Caco-2 (cell line): ENCODE measurements at regions not wholly inside any gene's neighbourhood (a gene's known extent, or its start where the extent isn't known, plus 50 kb on each side); places are given as distances from the start of the nearest gene placed in this dataset.

Source experiments
- BruUV-seq: library from RNA; stranded (reverse); fragments of 400-500 nt; replicated peaks from 2 replicates; lab custom pipeline; 2021; lab: Mats Ljungman, UMichigan
- CTCF ChIA-PET: fragments of 300-600 bp; sonication (Branson Sonifier 250); formaldehyde crosslinking; loops from one replicate; lab custom pipeline; 2022; ENCODE audit warnings: antibody characterized with exemption; lab: Charles Lee
- POLR2A ChIA-PET: fragments of 300-600 bp; sonication (Branson Sonifier 250); formaldehyde crosslinking; loops from one replicate; lab custom pipeline; 2022; ENCODE audit warnings: antibody characterized with exemption; lab: Charles Lee
- DNase-seq, 2 experiments: peaks; one replicate each; pipeline versions ENCODE4 v3.0.0 to v3.0.0-alpha.2; 2020 to 2022
- H3K27me3 ChIP-seq: replicated peaks from 2 replicates; pipeline ENCODE4 v1.6.0; 2011; ENCODE audit warnings: low read length; ENCODE audit not compliant: control insufficient read depth, insufficient read depth
- H3K36me3 ChIP-seq: 2 replicates; pipeline ENCODE4 v1.5.1; 2011; ENCODE audit warnings: low read length; ENCODE audit not compliant: control insufficient read depth, insufficient read depth
- H3K4me1 ChIP-seq: fragments of 250-450 bp; sonication (Bioruptor Pico); 2 replicates; pipeline ENCODE4 v1.5.1; 2020; ENCODE audit warnings: mild to moderate bottlenecking
- H3K4me3 ChIP-seq: 2 replicates; pipeline ENCODE4 v1.5.1; 2011; ENCODE audit warnings: low read depth, mild to moderate bottlenecking, control low read depth, low read length
- H3K9me3 ChIP-seq: fragments of 250-450 bp; sonication (Bioruptor Pico); 2 replicates; pipeline ENCODE4 v1.5.1; 2020; ENCODE audit warnings: mild to moderate bottlenecking, moderate library complexity
- H3K27ac Mint-ChIP-seq: one replicate; pipeline ENCODE4 v1.8.0; 2022; ENCODE audit warnings: mixed read lengths; ENCODE audit not compliant: unreplicated experiment
- H3K27me3 Mint-ChIP-seq: one replicate; pipeline ENCODE4 v1.8.0; 2022; ENCODE audit warnings: mixed read lengths; ENCODE audit not compliant: insufficient read depth, unreplicated experiment
- H3K36me3 Mint-ChIP-seq: one replicate; pipeline ENCODE4 v1.8.0; 2022; ENCODE audit warnings: mild to moderate bottlenecking, mixed read lengths; ENCODE audit not compliant: insufficient read depth, unreplicated experiment
- H3K4me1 Mint-ChIP-seq: one replicate; pipeline ENCODE4 v1.8.0; 2022; ENCODE audit warnings: low read depth, mixed read lengths; ENCODE audit not compliant: unreplicated experiment
- H3K4me3 Mint-ChIP-seq: one replicate; pipeline ENCODE4 v1.8.0; 2022; ENCODE audit warnings: mild to moderate bottlenecking, moderate library complexity, mixed read lengths; ENCODE audit not compliant: unreplicated experiment
- H3K9me3 Mint-ChIP-seq: one replicate; pipeline ENCODE4 v1.8.0; 2022; ENCODE audit warnings: mixed read lengths; ENCODE audit not compliant: unreplicated experiment
- CTCF ChIP-seq, 2 experiments: fragments of 200-600 bp in 1 of 2; IDR thresholded peaks; 1 replicate in 1 of 2; 2 replicates in 1 of 2; pipeline versions ENCODE4 v1.5.1 to v1.8.0; 2011 to 2022; ENCODE audit warnings: antibody characterized with exemption in 1 of 2, control low read depth in 1 of 2, inconsistent platforms in 1 of 2, low read depth in 1 of 2, low read length in 1 of 2, mild to moderate bottlenecking in 1 of 2, moderate library complexity in 1 of 2; ENCODE audit not compliant: insufficient read depth in 1 of 2, severe bottlenecking in 1 of 2, unreplicated experiment in 1 of 2
- intact Hi-C: fragments of 100-400 bp; cut with micrococcal nuclease; formaldehyde crosslinking; loops from one replicate; pipeline ENCODE4 v1.10.0; 2022; ENCODE audit not compliant: unreplicated experiment

- no TSS peak for BruUV-seq
- CTCF ChIA-PET: interaction anchor here (1.5 kb wide), 1 partner anchor 101 kb away, joined by 3 read pairs; no protein-coding TSS in a partner anchor
These were observed 61.6 kb upstream of the WSB1 start for GRCh38 chr17:27232328-27232727.

GRCh38 chr17:27233059-27233458 lies 60.9 kb upstream of the WSB1 start:
- no peak overlapping the region for H3K4me3 Mint-ChIP-seq
- no peak for DNase-seq
- ChIA-PET CTCF (interaction anchor here (1.5 kb wide), 1 partner anchor 100 kb away, joined by 3 read pairs; no protein-coding TSS in a partner anchor), POLR2A (no interaction called here)
- no peak for TF ChIP-seq CTCF (IDR thresholded peaks at IDR 0.05; ENCODE audit: insufficient read depth in 1 of 2, low read depth in 1 of 2, low read length in 1 of 2, severe bottlenecking in 1 of 2, unreplicated experiment in 1 of 2)
- no peaks in the 10 kb centered on the region for H3K4me1 Mint-ChIP-seq
- Histone ChIP-seq H3K4me3 (no peak overlapping the region), H3K27me3 (no peaks in the 10 kb centered on the region), H3K36me3 (no peaks in the 10 kb centered on the region), H3K9me3 (no peaks in the 10 kb centered on the region), H3K4me1 (peaks cover 10% of the 10 kb centered on the region)
- no peak overlapping the region for H3K27ac Mint-ChIP-seq
- no TSS peak for BruUV-seq
- no peaks in the 10 kb centered on the region for H3K27me3 Mint-ChIP-seq
- intact Hi-C loops: loop anchor here (10.0 kb wide), 1 partner anchor 262 kb away; no protein-coding TSS in a partner anchor
- H3K9me3 Mint-ChIP-seq: no peaks in the 10 kb centered on the region
- H3K36me3 Mint-ChIP-seq: no peaks in the 10 kb centered on the region

More at GRCh38 chr17:27232328-27232727, 61.6 kb upstream of the WSB1 start:
- Histone ChIP-seq H3K27me3 (no peaks in the 10 kb centered on the region), H3K4me1 (peaks cover 10% of the 10 kb centered on the region), H3K9me3 (no peaks in the 10 kb centered on the region; the same call in 1 of the 2 replicates), H3K36me3 (no peaks in the 10 kb centered on the region), H3K4me3 (no peak overlapping the region)
- POLR2A ChIA-PET: no interaction called here
- no peaks in the 10 kb centered on the region for H3K4me1 Mint-ChIP-seq
- TF ChIP-seq CTCF (IDR thresholded peaks at IDR 0.05; ENCODE audit: insufficient read depth in 1 of 2, low read depth in 1 of 2, low read length in 1 of 2, severe bottlenecking in 1 of 2, unreplicated experiment in 1 of 2): no peak
- no peak overlapping the region for H3K4me3 Mint-ChIP-seq
- intact Hi-C loops: loop anchor here (10.0 kb wide), 1 partner anchor 262 kb away; no protein-coding TSS in a partner anchor
- no peaks in the 10 kb centered on the region for H3K36me3 Mint-ChIP-seq
- DNase-seq: no peak
- no peaks in the 10 kb centered on the region for H3K9me3 Mint-ChIP-seq
- no peaks in the 10 kb centered on the region for H3K27me3 Mint-ChIP-seq
- no peak overlapping the region for H3K27ac Mint-ChIP-seq

- Mint-ChIP-seq H3K4me3 (no peak overlapping the region), H3K9me3 (no peaks in the 10 kb centered on the region), H3K4me1 (no peaks in the 10 kb centered on the region), H3K36me3 (no peaks in the 10 kb centered on the region), H3K27ac (no peak overlapping the region), H3K27me3 (no peaks in the 10 kb centered on the region)
- POLR2A ChIA-PET: no interaction called here
- Histone ChIP-seq H3K9me3 (no peaks in the 10 kb centered on the region), H3K4me1 (peaks cover 10% of the 10 kb centered on the region), H3K27me3 (no peaks in the 10 kb centered on the region), H3K36me3 (no peaks in the 10 kb centered on the region), H3K4me3 (no peak overlapping the region)
- intact Hi-C loops: loop anchor here (10.0 kb wide), 1 partner anchor 261 kb away; no protein-coding TSS in a partner anchor
- no peak for TF ChIP-seq CTCF (IDR thresholded peaks at IDR 0.05; ENCODE audit: insufficient read depth in 1 of 2, low read depth in 1 of 2, low read length in 1 of 2, severe bottlenecking in 1 of 2, unreplicated experiment in 1 of 2)
- CTCF ChIA-PET: no interaction called here
- no peak for DNase-seq
- BruUV-seq: no TSS peak
These were observed 60.1 kb upstream of the WSB1 start for GRCh38 chr17:27233776-27234175.
